ENCODE measurements at regions not wholly inside any gene's neighbourhood (a gene's known extent, or its start where the extent isn't known, plus 50 kb on each side); places are given as distances from the start of the nearest gene placed in this dataset.

DNA sequence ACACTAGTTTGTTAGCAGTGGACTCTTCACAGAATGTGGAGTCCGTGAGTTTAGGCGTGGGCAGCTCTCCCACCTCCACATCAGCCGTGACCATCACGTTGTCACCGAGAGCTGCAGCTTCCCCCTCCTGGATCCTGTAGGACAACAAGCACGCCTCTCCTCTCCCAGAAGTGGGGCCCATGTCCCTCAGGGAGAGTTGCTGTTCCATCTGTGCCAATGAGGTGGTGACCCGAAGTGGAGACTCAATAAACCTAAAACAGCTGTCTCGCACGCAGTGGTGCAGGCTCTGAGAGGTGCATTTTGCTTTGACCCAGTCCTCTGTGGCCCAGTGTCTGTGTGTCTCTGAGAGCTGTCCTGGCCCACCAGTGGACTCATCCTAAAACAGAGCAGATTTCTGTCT is 456.5 kb upstream of the SOX11 start:
- TF ChIP-seq, protein P1, sequence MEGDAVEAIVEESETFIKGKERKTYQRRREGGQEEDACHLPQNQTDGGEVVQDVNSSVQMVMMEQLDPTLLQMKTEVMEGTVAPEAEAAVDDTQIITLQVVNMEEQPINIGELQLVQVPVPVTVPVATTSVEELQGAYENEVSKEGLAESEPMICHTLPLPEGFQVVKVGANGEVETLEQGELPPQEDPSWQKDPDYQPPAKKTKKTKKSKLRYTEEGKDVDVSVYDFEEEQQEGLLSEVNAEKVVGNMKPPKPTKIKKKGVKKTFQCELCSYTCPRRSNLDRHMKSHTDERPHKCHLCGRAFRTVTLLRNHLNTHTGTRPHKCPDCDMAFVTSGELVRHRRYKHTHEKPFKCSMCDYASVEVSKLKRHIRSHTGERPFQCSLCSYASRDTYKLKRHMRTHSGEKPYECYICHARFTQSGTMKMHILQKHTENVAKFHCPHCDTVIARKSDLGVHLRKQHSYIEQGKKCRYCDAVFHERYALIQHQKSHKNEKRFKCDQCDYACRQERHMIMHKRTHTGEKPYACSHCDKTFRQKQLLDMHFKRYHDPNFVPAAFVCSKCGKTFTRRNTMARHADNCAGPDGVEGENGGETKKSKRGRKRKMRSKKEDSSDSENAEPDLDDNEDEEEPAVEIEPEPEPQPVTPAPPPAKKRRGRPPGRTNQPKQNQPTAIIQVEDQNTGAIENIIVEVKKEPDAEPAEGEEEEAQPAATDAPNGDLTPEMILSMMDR (IDR thresholded peaks at IDR 0.05) = no peak
- no peak for TF ChIP-seq POLR2A (IDR thresholded peaks at IDR 0.05)
